ENCODE measurements at regions not wholly inside any gene's neighbourhood (a gene's known extent, or its start where the extent isn't known, plus 50 kb on each side); places are given as distances from the start of the nearest gene placed in this dataset.

- TF ChIP-seq CTCF (conservative IDR thresholded peaks at IDR 0.05; ENCODE audit: low read length) (no peak), EZH2phosphoT487 (IDR thresholded peaks at IDR 0.05; ENCODE audit: borderline replicate concordance) (no peak)
Observed at GRCh38 chr3:178137831-178138230, 398.4 kb upstream of the KCNMB2 start.

Measured in Loucy (cell line).